OCI-LY3 (cell line): ENCODE measurements at regions not wholly inside any gene's neighbourhood (a gene's known extent, or its start where the extent isn't known, plus 50 kb on each side); places are given as distances from the start of the nearest gene placed in this dataset.

Experiments
- EZH2phosphoT487 ChIP-seq: fragments of 200-600 bp; shearing (Covaris generic); IDR thresholded peaks from 2 replicates; pipeline ENCODE4 v1.6.1; 2018; ENCODE audit warnings: antibody characterized with exemption, mixed run types, low read depth
- TF ChIP-seq, protein P1 (sequence below): fragments of 200-600, 300-600 bp; sonication (generic); IDR thresholded peaks from 2 replicates; pipeline ENCODE4 v1.5.1; 2014; ENCODE audit warnings: antibody characterized with exemption, low read length, low read depth

DNA sequence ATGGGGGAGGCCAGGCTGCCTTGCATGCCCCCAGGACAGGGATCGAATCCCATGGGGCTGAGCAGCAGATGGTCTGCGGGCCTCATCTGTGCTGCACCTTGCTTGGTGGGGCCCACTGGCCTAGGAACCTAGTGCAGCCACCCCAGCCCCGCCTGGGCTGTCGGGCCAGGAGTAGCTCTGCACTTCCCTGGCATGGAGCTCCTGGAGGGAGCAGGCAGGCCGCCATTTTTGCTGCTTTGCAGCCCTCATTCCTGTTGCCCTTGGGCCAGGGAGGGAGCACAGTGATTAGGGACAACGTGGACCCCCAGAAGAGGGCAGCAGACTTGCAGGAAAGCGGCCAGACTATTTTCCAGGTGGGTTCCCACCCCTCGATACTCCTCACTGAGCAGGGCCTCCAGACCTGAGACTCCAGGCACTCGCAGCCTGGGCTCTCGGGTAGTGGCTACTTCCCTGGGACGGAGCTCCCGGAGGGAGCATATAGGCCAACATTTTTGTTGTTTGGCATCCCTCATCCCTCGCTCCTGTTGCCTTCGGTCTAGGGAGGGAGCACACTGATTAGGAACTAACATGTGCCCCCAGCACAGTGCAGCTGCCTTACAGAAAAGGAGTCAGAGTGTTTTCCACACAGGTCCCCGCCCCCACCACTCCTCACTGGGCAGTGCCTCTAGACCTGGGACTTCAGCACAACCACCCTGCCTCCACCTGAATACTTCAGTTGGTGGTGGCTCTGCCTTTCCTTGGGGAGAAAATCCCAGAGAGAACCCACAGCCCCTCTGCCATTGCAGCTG is 99.5 kb downstream of the MAIP1 start:
- TF ChIP-seq, protein P1, sequence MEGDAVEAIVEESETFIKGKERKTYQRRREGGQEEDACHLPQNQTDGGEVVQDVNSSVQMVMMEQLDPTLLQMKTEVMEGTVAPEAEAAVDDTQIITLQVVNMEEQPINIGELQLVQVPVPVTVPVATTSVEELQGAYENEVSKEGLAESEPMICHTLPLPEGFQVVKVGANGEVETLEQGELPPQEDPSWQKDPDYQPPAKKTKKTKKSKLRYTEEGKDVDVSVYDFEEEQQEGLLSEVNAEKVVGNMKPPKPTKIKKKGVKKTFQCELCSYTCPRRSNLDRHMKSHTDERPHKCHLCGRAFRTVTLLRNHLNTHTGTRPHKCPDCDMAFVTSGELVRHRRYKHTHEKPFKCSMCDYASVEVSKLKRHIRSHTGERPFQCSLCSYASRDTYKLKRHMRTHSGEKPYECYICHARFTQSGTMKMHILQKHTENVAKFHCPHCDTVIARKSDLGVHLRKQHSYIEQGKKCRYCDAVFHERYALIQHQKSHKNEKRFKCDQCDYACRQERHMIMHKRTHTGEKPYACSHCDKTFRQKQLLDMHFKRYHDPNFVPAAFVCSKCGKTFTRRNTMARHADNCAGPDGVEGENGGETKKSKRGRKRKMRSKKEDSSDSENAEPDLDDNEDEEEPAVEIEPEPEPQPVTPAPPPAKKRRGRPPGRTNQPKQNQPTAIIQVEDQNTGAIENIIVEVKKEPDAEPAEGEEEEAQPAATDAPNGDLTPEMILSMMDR, result no peak
- TF ChIP-seq EZH2phosphoT487, result no peak
